ENCODE measurements at regions not wholly inside any gene's neighbourhood (a gene's known extent, or its start where the extent isn't known, plus 50 kb on each side); places are given as distances from the start of the nearest gene placed in this dataset.

DNA sequence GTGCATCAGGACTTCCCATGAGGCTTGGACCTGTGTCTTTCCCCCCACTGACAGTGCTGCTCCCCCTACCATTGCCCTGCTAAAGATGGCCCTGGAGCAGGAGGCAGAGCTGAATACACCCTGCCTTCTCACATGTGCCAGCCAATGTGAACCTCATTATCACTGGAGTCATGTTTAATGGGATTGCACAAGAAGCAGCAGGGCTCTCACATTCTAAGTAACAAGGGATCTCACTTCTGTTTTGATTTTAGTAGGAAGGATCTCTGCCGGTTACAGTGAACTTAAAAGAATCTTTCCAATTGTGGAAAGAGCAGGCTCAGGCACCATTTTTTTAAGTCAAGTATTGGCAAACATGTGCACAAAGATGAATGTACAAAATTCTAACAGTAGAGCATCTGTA lies 322.1 kb upstream of the MEX3C start:
- no peak for TF ChIP-seq ARNTL (CRISPR knock-in tag; IDR thresholded peaks at IDR 0.05; ENCODE audit: borderline replicate concordance, low read depth)
- TF ChIP-seq SNAI2 (CRISPR knock-in tag; IDR thresholded peaks at IDR 0.05): no peak
- TF ChIP-seq ESRRG (CRISPR knock-in tag; IDR thresholded peaks at IDR 0.05): no peak
- no peak for TF ChIP-seq RARB (CRISPR knock-in tag; IDR thresholded peaks at IDR 0.05)
- no peak for TF ChIP-seq ZFP3 (CRISPR knock-in tag; IDR thresholded peaks at IDR 0.05)
- TF ChIP-seq, protein P1, sequence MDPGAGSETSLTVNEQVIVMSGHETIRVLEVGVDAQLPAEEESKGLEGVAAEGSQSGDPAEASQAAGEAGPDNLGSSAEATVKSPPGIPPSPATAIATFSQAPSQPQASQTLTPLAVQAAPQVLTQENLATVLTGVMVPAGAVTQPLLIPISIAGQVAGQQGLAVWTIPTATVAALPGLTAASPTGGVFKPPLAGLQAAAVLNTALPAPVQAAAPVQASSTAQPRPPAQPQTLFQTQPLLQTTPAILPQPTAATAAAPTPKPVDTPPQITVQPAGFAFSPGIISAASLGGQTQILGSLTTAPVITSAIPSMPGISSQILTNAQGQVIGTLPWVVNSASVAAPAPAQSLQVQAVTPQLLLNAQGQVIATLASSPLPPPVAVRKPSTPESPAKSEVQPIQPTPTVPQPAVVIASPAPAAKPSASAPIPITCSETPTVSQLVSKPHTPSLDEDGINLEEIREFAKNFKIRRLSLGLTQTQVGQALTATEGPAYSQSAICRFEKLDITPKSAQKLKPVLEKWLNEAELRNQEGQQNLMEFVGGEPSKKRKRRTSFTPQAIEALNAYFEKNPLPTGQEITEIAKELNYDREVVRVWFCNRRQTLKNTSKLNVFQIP (CRISPR knock-in tag; IDR thresholded peaks at IDR 0.05; ENCODE audit: borderline replicate concordance, low read depth): no peak
- TF ChIP-seq, protein P2, sequence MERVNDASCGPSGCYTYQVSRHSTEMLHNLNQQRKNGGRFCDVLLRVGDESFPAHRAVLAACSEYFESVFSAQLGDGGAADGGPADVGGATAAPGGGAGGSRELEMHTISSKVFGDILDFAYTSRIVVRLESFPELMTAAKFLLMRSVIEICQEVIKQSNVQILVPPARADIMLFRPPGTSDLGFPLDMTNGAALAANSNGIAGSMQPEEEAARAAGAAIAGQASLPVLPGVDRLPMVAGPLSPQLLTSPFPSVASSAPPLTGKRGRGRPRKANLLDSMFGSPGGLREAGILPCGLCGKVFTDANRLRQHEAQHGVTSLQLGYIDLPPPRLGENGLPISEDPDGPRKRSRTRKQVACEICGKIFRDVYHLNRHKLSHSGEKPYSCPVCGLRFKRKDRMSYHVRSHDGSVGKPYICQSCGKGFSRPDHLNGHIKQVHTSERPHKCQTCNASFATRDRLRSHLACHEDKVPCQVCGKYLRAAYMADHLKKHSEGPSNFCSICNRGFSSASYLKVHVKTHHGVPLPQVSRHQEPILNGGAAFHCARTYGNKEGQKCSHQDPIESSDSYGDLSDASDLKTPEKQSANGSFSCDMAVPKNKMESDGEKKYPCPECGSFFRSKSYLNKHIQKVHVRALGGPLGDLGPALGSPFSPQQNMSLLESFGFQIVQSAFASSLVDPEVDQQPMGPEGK (CRISPR knock-in tag; IDR thresholded peaks at IDR 0.05; ENCODE audit: borderline replicate concordance): no peak
- no peak for TF ChIP-seq ZFP30 (CRISPR knock-in tag; IDR thresholded peaks at IDR 0.05)
- TF ChIP-seq, protein P3, sequence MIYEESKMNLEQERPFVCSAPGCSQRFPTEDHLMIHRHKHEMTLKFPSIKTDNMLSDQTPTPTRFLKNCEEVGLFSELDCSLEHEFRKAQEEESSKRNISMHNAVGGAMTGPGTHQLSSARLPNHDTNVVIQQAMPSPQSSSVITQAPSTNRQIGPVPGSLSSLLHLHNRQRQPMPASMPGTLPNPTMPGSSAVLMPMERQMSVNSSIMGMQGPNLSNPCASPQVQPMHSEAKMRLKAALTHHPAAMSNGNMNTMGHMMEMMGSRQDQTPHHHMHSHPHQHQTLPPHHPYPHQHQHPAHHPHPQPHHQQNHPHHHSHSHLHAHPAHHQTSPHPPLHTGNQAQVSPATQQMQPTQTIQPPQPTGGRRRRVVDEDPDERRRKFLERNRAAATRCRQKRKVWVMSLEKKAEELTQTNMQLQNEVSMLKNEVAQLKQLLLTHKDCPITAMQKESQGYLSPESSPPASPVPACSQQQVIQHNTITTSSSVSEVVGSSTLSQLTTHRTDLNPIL (CRISPR knock-in tag; IDR thresholded peaks at IDR 0.05; ENCODE audit: low read depth): no peak
- no peak for TF ChIP-seq GLIS3 (CRISPR knock-in tag; IDR thresholded peaks at IDR 0.05)
- TF ChIP-seq, protein P4, sequence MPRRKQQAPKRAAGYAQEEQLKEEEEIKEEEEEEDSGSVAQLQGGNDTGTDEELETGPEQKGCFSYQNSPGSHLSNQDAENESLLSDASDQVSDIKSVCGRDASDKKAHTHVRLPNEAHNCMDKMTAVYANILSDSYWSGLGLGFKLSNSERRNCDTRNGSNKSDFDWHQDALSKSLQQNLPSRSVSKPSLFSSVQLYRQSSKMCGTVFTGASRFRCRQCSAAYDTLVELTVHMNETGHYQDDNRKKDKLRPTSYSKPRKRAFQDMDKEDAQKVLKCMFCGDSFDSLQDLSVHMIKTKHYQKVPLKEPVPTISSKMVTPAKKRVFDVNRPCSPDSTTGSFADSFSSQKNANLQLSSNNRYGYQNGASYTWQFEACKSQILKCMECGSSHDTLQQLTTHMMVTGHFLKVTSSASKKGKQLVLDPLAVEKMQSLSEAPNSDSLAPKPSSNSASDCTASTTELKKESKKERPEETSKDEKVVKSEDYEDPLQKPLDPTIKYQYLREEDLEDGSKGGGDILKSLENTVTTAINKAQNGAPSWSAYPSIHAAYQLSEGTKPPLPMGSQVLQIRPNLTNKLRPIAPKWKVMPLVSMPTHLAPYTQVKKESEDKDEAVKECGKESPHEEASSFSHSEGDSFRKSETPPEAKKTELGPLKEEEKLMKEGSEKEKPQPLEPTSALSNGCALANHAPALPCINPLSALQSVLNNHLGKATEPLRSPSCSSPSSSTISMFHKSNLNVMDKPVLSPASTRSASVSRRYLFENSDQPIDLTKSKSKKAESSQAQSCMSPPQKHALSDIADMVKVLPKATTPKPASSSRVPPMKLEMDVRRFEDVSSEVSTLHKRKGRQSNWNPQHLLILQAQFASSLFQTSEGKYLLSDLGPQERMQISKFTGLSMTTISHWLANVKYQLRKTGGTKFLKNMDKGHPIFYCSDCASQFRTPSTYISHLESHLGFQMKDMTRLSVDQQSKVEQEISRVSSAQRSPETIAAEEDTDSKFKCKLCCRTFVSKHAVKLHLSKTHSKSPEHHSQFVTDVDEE (CRISPR knock-in tag; IDR thresholded peaks at IDR 0.05): no peak

Measured in SK-N-SH treated with all-trans-retinoic acid at 6 μM for 48 hours (cell line).